GM19239 (cell line): ENCODE measurements at regions not wholly inside any gene's neighbourhood (a gene's known extent, or its start where the extent isn't known, plus 50 kb on each side); places are given as distances from the start of the nearest gene placed in this dataset.

ENCODE experiments used
- DNase-seq: peaks from one replicate; pipeline ENCODE4 v3.0.0; 2011; ENCODE audit warnings: low spot score; ENCODE audit not compliant: insufficient read length
- FAIRE-seq: peaks from 2 replicates; lab custom pipeline; 2011; peaks lifted over from hg19 to GRCh38; lab: Jason Lieb, UNC

DNA sequence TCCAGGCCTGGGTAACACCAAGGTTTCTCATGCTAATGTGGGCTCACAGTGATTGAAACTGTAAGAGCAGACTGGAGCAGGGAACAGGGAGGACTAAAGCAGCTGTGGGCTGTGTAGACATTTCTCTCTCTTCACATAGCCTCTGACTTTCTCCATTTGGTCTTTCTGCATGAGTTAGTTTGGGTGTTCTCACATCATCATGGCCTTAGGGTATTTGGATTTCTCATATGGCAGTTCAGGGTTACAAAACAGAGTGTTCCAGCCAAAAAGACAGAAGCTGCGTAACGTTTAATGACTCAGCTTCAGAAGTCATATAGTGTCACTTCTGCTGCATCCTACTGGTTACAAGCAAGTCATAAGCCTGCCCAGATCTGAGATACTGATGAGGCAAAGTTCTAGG lies 52.0 kb upstream of the OSBPL8 start:
- DNase-seq: no peak
- FAIRE-seq: no peak

GRCh38 chr12:76614364-76614763 lies 54.8 kb upstream of the OSBPL8 start:
- FAIRE-seq (no peak), DNase-seq (no peak)

DNA sequence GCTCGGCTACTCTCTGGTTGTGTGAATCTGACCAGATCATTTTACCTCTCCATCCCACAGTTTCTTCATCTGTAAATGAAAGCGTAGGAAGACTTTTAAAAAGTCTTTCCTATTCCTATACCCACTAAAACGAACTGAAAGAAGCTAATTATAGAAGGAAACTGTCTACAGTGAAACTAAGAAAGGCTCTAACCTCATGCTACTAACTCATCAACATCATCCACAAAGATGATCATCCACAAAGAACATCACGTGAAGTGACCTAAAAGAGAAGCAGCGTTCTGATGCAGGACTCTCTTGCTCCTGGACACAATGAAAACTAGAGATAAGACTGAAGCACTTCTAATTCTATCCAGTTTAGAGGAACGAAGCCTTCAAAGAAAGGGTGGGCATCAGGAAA lies 58.5 kb upstream of the OSBPL8 start:
- FAIRE-seq: no peak

DNA sequence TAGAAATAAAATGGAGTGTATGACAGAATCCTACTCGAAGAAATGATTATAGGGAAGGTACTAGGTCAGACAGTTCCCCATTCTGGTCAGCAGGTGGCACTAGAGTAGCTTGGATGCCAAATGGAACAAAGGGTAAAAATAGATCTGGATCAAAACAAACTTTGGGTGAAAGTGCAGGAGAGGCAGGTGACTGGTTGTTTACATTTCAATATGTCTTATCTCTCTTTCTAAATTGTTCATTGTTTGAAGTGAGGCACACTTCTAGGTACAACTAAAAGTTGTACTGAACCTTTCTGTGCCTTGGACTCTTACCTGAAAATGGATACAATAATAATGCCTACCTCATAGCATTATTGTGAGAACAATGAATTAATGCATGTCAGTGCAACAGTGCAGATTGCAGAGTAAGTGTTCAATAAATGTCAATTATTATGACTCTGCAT lies 62.0 kb upstream of the OSBPL8 start:
- peak; percentile 69 for FAIRE-seq
- DNase-seq: peak; percentile 23

More for the DNA sequence above, 58.5 kb upstream of the OSBPL8 start:
- no peak for DNase-seq

GRCh38 chr12:76622351-76622750 lies 62.8 kb upstream of the OSBPL8 start:
- DNase-seq (no peak), FAIRE-seq (no peak)

- DNase-seq: no peak
- FAIRE-seq: no peak
These were observed 63.3 kb upstream of the OSBPL8 start for GRCh38 chr12:76622915-76623314.

DNA sequence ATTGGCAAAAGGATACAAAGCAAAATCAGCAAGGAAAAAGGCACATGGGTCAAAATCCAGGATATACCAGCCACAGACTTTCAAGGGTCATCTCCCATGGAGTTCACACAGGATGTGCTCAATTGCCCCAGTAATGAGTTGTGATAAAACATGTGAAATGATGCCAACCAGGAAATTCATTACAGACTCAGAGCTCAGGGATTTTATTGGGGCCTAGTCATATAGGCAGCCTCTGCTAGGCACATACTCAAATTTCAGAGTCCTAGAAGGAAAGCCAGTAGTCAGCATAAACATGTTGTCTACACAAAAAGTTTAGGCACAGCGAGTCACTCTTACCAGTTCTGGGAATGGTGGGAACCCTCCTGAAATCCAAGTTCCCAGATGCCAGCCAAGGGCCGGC lies 64.4 kb upstream of the OSBPL8 start:
- DNase-seq: no peak
- no peak for FAIRE-seq

- no peak for DNase-seq
- no peak for FAIRE-seq
These were observed 68.0 kb upstream of the OSBPL8 start for GRCh38 chr12:76627346-76628135.

GRCh38 chr12:76628745-76629144 lies 69.2 kb upstream of the OSBPL8 start:
- no peak for DNase-seq
- FAIRE-seq: no peak

- DNase-seq (no peak), FAIRE-seq (no peak)
These were observed 72.2 kb upstream of the OSBPL8 start for GRCh38 chr12:76631741-76632140.

GRCh38 chr12:76633415-76633814 lies 73.8 kb upstream of the OSBPL8 start:
- no peak for DNase-seq
- no peak for FAIRE-seq

DNA sequence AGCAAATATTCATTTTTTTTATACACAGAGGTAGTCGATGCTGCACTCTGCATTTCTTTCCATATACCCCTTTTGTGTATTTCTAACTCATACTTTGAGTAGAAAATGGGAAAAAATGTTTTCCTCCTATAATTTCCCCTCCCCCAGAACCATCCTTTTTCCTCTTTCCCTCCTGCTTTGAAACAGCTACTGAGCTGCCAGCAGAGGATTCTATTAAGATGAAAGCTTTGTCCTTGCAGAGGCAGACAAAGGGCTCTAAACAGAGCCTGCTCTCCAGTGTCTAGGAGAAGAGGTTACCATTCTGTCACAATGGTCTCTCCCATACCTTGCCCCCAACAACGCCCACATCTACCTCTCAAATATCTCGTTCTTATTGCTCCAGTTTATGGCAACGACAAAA lies 74.6 kb upstream of the OSBPL8 start:
- no peak for FAIRE-seq
- DNase-seq: no peak

- FAIRE-seq: no peak
- DNase-seq: no peak
These were observed 76.6 kb upstream of the OSBPL8 start for GRCh38 chr12:76636121-76636692.

DNA sequence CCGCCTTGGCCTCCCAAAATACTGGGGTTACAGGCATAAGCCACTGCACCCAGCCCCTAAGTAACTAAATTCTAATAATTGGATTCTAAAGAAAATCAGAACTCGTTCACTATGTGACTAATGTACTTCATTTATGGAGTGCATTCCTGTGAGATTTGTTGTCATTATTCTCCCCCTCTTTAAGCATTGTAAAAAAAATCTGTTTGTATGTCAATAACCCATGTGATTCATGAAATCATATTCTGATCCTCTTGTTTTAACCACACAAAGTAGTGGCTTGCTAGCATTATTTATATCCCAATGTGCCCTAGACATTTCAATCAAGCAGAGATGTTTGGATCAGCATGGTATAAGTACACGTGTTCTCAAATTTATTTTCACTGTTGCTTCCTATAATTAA lies 78.2 kb upstream of the OSBPL8 start:
- DNase-seq (no peak), FAIRE-seq (no peak)

GRCh38 chr12:76639646-76640045 lies 80.1 kb upstream of the OSBPL8 start:
- FAIRE-seq: no peak
- DNase-seq: no peak

DNA sequence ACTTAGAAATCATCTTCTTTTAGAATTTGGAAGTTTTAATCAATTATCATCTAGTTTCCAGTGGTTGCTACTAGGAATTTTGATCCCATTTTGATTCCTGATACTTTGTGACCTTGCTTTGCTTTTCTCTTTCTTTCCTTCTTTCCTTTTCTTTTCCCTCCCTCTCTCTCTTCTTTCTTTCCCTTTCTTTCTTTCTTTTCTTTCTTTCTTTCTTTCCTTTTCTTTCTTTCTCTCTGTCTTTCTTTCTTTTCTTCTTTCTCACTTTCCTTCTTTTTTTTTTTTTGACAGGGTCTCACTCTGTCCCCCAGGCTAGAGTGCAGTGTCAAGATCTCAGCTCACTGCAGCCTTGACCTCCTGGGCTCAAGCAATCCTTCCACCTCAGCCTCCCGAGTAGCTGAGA lies 81.5 kb upstream of the OSBPL8 start:
- FAIRE-seq (no peak), DNase-seq (no peak)

- no peak for DNase-seq
- FAIRE-seq: no peak
These were observed 82.4 kb upstream of the OSBPL8 start for GRCh38 chr12:76641961-76642360.

- no peak for DNase-seq
- FAIRE-seq: no peak
These were observed 83.9 kb upstream of the OSBPL8 start for GRCh38 chr12:76643438-76643837.

DNA sequence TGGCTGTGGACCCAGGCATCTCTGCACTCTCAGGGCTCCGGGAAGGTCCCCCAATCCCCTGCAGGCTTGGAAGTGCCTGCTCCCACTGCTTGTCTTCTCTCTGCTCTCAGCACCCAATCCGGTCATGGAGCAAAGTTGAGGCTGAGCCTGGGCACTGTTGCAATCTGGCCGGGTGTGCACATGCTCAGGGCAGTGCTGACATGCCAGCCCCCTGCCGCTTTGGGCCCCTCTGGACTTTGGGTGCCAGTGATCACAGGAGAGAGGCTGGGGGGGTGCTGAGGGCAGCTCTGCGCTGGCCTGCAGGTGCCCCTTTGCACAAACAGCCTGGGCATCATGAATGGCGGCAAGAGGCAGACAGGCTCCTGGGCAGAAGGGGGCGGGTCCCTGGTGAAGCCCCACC lies 85.4 kb upstream of the OSBPL8 start:
- FAIRE-seq (no peak), DNase-seq (no peak)

GRCh38 chr12:76645934-76646333 lies 86.4 kb upstream of the OSBPL8 start:
- FAIRE-seq (no peak), DNase-seq (no peak)

DNA sequence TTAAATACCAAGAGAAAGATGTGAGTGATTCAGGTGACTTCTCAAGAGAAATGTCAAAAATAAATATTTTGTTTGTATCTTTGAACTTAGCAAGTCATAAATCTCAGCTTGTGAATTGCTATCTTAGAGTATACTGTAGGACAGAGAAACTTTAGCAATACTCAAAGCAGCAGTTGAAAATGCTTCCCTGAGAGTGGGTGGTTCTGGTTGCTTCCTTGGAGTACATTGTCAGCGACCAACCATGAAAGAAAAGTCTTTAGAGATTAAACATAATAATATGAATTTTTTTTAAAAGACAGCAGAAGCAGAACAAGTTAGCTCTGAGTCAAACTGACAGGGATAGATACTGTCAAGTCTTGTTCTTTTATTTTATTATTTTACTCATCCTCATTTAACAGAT lies 86.8 kb upstream of the OSBPL8 start:
- no peak for FAIRE-seq
- no peak for DNase-seq

DNA sequence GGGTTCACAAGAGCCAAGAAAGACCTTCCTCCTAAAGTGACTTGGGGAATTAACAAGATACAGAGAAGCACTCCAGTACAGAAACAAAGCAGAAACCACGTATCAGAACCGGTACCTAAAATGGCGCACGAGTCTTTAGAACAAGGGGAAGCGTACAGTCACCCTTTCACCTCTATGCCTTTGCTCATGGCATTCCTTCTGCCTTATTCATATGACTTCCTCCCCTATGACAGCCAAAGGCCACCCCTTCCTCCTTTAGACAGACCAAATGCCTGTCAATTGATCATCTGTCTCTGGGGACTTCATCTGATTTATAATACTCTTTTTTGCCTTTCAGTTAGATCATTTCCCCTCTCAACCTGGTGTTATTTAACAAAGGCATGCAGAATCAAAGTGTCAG lies 89.5 kb upstream of the OSBPL8 start:
- DNase-seq: no peak
- no peak for FAIRE-seq
